DMS153 treated with DMSO at 0.1 percent for 48 hours (cell line): ENCODE measurements at regions not wholly inside any gene's neighbourhood (a gene's known extent, or its start where the extent isn't known, plus 50 kb on each side); places are given as distances from the start of the nearest gene placed in this dataset.
"Not testable (repeated sequence)": the region's sequence is repeated elsewhere in the genome, so short reads cannot be mapped to it uniquely, and the experiment has no call there.

Experiments used
- DNase-seq: peaks from one replicate; lab custom pipeline; 2025; ENCODE audit not compliant: unreplicated experiment; lab: John Stamatoyannopoulos, UW

DNA sequence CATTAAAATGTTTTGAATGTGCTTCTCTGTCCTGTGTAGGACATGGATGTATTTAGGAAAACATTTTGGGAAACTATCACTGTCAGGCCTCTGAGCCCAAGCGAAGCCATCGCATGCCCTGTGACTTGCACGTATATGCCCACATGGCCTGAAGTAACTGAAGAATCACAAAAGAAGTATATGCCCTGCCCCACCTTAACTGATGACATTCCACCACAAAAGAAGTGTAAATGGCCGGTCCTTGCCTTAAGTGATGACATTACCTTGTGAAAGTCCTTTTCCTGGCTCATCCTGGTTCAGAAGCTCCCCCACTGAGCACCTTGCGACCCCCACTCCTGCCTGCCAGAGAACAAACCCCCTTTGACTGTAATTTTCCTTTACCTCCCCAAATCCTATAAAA lies 191.1 kb upstream of the MEIS1 start:
- DNase-seq, result not testable (repeated sequence)

DNA sequence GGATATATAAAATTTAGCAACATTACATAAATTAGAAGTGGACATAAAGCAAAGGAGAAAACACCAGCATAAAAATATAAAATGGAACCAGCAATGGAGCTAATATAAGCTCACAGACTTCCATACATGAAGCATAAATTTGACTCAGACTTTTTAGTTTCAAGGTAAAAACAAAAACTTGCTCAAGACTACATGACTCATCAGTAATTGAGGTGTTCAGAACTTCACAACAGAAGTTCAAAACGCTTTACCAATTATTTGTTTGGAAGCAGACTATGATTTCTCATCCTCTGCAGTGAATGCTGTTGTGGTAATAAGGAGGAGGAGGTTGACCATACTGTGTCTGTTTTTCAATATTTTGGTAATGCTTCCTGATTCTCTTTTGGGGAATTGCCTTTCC lies 192.0 kb upstream of the MEIS1 start:
- DNase-seq, result not testable (repeated sequence)

DNA sequence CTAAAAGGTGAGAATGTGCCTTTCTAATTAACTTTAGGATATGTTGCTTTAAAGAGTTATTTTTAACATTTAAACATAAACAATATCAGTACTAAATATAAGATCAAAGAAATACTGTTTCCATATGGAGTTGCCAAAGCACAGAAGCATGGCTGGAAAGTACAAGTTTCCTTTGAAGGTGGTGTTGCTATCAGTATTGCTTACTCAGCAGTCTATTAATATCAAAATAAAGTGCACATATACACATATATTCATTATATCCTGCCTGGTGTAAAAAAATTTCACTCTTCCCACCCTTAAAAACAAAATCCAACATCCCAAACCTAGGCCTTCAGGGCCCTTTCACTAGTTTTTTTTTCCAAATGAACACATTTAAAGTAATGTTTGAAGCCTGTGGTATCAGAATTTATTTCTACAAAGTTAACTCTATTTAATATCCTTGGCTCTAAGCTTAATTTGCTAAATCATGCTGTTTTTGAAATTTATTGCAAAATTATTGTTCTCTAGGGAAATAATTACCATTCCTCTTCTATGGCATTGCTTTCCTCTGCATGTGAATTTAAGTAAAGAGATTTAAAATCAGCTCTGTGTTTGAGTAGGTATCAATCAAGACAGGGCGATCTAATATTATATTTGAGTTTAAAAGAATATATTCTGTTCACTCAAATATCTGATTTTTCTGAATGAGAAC lies 192.7 kb upstream of the MEIS1 start:
- DNase-seq, result no peak

DNA sequence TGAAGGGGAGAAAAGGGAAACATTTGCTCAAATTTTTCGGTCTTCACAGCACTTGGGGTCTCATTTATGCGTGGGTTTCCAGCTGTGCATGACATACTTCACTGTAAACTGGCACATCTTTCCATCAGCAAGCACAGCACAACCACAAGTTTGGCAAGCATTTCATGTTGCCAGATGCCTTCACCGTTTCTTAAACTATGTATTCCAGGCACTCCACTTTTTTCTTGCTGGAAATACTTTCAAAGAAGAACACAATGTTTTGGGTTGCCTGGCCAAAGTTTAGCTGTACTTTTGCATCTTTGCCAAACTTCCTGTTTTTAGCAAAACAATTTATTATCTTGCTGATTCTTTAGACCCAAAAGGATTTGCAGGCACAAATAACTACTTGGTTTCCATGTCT lies 194.6 kb upstream of the MEIS1 start:
- no peak for DNase-seq

DNA sequence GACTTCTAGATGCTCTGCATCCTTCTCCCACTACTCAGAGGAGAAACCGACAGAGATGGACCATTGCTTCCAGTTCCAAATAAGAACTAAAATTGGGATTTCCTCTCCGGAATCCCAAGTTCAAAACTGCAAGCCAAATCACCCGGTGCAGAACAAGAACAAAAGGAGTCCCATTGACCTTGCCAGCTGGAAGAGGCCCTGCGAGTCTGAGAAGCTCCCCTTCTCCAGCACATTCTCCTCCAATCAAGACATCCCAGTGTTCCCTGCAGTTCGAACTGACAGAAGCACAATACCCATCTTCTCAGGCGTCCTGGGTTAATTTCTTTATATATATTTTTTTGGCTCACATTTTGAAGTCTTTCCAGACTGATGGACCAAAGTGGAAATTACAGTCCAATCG lies 195.3 kb upstream of the MEIS1 start:
- no peak for DNase-seq

DNA sequence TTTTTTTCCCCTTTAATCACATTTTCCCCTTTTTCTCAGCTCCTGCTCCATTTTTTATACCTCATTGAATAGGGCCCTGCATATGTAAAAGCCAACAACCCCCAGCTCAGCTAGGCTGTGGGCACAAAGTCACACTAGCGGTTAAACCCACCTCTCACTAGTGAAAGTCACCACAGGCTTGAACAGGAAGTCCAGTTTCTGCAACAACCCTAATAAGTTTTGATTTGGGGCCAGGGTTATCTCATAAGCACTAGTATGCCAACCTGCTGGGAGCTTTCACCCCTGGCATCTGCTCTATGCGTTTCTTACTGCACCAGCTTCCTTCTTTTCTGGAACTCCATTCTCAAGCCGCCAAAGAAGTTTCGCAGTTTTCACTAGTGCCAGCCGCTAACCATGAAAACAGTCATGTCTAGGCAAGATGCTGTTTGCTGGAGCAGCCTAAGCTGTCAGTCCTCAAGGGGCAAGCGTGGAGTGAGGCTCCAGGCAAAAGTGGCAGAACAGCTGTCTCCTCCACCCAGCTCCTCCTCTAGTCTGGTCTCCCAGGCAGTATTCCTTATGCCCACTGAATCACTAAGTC lies 197.0 kb upstream of the MEIS1 start:
- no peak for DNase-seq

DNA sequence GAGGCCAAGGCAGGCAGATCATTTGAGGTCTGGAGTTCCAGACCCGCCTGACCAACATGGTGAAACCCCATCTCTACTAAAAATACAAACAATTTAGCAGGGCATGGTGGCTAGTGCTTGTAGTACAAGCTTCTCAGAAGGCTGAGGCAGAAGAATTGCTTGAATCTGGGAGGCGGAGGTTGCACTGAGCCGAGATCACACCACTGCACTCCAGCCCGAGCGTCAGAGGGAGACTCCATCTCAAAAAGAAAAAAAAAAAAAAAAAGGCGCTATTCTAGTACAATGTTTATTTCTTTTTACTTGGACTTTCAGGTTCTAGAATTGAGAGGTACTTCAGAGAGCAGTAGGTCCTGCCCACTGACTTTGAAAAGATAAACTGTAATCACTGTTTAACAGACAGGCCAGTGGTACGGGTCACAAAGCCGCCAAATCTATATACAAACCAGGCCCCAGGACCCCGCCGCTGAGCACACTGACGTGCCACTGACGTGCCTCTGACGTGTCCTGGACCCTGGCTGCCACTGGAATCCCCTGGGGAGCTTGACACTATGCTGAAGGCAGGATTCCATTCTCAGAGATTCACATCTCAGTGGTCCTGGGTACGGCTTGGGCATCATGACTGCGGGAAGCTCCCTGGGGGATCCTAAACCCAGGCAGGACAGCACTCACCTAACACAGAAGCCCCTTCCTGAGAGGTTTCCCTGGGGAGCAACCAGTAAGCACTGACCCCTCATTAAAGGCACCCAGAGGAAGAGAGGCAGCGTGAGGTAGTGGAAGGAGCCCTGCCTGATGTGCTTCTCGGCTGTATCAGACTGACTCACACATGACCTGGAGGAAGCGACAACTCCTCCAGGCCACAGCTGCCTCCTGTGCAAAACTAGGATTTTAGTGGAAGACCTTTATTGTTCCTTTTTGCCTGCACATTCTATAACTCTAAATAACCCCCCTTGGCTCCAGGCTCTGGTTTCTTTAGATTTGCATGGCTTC lies 197.8 kb upstream of the MEIS1 start:
- no peak for DNase-seq

DNA sequence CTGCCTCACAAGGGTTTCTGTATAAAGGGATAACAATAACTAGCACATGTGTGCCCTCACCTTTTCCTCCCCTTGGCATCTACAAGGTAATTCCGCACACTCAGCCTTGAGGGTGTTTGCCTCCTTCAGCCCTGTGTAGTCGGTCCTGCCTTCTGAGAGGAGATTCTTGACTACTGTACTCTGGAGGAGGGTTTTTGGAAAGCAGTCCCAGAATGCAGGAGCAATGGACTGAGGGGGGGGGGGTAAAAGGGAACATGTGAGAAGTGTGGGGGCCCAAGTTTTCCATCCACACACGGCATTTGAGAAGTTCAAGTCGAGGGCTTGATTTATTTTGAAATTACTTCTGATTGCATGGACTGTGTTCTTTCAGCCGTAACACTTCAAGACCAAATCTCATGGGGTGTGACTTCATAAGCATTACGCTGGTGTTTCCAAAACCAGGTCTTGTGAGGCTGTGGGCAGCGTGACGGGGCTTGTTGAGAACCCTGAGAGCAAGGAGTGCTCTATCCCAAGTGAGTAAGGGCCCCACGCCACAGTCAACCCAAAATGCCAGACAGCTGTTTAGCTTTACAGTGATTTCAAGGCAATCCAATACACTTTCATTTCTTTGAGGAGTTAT lies 198.7 kb upstream of the MEIS1 start:
- no peak for DNase-seq

DNA sequence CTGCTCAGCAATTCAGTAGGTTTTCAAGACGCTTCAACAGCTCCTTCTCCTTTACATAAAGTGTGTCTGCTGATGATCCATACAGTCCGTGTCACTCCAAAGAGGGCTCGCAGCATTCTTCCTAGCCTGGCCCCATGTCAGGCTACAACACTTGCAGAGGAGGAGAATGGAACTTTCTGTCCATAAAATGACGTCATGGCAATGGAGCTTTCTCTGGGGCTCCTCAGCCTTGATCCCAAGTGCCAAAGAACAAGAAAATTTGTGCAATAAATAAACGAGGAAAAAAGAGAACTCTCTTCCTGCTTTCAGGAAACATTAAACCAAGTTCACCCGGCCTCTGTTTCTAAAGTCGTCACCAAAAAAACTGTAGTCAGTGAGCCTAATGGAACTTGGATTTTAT lies 199.5 kb upstream of the MEIS1 start:
- DNase-seq, result no peak

DNA sequence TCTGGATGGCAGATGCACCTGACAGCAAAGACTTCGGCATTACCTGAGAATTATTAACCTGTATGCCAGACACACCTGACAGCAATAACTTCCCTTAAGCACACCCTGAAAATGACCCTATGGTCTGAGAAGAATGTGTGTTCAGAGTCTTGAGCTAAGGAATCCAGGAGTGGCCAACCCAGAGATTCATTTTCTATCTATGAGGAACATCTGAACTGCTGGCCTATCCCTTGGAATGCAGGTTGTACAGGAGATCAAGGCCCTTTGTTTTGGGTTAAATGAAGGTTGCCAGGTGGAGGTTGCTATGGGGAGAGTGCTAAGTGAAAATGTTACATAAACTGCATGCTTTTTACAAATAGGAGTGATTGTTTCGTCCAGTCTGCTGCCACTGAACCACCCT lies 200.9 kb upstream of the MEIS1 start:
- DNase-seq, result no peak

DNA sequence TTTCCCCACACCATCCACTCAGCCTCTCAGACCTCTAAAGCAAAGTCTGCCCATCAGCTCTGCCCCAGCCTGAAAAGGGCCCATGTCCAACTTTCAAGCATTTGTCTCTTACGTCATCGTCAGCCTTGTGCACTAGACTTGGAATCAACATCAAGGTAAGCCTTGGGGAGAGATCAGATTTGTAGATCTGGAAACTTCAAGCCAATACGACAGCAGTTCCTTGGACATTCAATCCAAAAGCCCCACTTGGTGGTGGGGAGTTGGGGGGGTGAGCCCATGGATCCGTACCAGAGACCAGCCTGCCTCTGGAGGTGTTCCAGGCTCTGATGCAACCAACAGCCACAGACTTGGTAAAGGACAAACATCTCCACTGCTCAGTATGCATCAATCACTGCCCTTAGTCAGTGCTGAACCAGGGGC lies 206.8 kb upstream of the MEIS1 start:
- DNase-seq, result no peak

DNA sequence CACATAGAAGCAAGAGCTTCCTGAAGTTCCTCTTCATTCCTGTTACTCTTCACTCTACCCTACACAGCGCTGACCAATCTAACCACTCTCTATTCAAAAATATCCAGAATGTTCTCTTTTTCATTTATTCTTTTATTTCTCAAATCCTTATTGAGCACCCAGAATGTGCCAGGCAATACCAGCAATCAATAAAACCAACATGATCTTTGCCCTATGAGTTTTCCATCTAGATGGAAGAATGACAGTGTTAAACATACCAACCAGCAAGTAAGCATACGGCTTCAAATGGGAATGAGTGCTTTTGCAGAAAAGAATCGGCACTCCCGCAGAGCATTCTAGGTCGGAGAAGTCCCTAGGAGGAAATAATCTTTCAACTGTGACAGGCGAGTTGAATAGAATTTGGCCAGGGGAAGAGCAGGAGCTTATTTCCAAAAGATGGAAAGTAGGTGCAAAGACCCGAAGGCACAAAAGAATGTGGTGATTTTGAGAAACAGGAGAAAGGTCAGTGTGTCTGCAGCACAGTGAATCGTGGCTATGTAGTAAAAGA lies 217.8 kb upstream of the MEIS1 start:
- no peak for DNase-seq

DNA sequence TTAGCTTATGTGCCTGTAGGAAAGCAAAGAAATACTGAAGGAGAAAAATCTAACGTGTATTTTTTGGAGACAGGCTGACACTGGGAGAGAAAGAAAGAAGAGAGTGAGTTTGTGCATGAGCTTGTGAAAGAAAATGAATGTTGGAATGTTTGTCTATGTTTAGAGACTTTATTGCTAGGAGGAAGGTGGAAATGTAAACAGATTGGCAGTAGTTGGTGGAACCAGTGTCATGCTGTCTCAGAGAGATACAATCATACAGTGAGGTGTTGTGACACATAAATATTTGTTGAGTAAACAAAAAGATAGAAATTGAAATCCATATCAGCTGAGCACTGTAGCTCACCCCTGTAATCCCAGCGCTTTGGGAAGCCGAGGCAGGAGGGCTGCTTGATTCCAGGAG lies 222.2 kb upstream of the MEIS1 start:
- no peak for DNase-seq

DNA sequence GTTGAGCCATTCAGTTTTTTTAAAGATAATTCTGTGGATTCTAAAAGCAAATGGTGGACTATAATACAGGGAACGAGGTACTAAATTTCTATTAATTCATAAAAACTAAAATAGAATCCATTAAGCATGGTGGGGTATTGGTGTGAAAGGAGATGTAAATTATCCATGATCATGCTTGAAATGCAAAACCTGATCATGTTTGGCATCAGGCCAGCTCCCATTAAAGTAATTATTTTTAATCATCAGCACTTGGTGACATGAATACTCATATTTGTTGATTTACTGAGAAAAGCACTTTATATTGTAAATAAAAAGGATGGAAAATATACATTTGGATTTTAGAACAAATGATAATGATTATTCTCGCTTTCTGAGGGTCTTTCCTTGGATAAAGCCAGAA lies 232.3 kb upstream of the MEIS1 start:
- DNase-seq, result no peak

DNA sequence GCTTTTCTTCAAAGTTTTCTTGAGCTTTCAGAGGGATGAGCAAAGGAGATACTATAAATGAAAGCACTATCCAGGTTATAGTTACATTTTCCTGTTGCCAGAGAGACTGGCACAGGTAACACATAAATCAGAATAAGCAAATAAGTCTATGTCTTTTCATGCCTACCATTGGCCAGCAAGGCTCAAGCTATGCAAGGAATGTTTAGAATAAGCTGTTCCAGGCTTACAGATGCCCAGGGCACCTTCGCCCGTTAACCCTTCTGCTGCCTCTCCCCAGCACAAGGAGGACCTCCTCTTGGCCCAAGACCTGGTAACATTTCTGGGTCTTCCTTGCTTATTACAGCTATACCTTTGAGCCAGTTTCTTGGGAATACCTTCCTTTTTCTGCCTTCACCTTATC lies 233.7 kb upstream of the MEIS1 start:
- no peak for DNase-seq

DNA sequence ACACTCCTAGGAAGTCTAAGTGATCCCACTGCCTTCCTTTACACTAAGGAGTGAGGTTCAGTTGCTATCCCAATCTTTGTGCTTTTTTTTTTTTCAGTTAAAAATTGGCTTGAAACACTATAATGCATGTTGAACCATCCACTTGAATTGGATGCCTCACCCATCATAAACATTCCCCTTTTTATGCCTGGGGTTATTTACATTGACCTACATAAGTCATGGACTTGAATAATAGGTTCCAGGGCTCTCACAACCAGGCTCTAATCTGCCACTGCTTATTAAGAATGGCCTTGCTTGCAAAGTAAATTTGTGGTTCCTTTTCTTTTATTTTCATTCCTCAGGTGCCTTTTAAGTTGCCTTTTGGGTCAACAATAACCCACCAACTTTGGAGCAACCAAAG lies 236.1 kb upstream of the MEIS1 start:
- DNase-seq, result peak; percentile 15

DNA sequence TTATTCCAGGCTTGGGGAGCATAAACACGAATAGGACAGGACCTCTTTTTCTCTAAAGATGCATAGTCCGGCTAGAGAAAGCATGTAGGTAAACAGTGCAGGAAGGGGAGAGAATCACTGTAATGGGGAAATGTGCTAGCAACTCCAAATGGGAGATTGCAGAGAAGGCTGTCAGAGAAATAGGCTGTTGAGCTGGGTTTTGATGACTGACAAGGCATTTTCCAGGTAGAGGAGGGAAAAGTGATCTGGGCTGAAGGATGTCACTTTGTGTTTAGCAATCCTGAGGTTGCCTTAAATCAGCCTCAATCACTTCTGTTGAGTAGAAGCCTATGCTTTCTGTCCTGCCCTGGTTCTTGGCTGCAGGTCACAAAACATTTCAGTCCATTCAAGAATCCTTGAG lies 242.0 kb upstream of the MEIS1 start:
- DNase-seq, result no peak

DNA sequence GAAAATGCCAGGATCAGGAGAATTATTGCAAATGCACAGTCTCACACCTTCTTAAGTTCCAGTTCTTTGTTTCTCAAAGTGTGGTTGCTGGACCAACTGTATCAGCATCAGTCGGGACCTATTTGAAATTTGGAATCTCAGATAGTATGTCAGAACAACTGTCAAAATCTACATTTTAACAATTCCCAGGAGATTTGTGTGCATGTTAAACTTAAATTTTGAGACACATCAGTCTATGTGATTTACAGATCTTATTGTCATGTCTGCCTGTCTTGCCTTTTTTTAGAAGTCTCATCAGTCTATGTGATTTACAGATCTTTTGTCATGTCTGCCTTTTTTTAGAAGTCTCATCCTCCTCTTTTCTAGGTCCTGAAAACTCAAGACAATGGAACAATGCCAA lies 243.6 kb upstream of the MEIS1 start:
- no peak for DNase-seq

DNA sequence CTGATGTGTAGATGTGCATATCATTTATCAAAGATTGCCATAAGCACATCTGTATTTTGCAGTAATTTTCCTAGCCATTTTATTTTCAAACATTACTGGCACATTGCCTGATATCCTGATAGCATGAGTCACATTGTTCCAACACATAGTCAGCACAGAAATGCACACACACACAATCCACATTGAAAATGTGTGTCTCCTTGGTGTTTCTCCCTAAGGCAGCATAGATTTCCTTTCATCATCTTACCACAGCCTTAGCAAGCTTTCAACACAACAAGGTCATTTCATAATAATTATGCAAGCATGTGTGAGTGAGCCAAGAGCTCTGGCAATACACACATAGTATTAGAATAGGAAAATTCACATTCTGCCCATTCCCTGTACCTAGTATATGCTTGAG lies 245.4 kb upstream of the MEIS1 start:
- DNase-seq, result no peak

DNA sequence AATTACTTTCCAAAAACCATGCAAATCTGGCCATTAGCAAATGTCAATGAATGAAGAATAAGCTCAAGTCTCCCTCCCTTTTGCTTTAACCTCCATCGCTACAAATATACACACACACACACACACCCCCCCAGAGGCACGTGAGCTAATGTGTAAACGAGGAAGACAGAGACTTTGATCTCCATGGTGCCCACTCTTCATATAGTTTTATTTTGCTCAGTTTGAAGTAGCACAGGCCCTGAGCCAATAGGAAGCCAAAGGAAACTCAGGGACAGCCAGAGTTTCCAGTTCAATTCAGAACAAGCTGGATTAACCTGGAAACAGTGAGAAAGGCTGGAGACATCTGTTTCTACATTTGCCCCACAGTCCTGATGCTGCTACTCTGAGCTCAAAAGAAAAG lies 248.4 kb upstream of the MEIS1 start:
- DNase-seq, result no peak

DNA sequence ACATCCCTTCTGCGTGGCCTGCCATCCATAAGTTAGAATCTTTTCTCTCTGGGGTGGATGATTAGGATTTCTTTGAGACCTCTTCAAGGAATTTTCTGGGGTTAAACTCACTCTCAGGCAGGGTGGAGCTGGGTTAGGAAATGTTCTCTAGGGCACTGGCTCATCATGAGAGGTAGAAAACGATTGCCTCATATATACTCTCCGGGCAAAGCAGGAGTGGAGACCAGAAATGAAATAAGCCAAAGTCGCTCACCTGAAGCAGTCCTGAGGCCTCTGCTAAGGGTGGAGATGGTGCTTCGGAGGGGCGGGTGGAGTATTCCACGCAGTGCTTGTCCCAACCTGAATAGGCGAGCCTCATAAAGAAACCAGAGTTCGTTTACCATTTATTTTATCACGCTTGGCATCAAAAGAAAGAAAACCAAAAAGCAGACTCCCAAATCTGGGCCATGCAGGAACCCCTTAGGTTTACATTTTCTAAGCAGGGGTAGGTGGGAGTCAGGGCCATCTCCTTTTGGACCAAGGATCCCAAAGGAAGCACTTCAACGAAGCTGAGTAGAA lies 249.3 kb upstream of the MEIS1 start:
- no peak for DNase-seq
